ENCODE measurements at regions not wholly inside any gene's neighbourhood (a gene's known extent, or its start where the extent isn't known, plus 50 kb on each side); places are given as distances from the start of the nearest gene placed in this dataset.
"Not testable (repeated sequence)": the region's sequence is repeated elsewhere in the genome, so short reads cannot be mapped to it uniquely, and the experiment has no call there.

- DNase-seq (ENCODE audit: low read depth), result no peak
- no peak overlapping the region for H3K4me3 ChIP-seq (ENCODE audit: low read depth, low read length)
- no peak for TF ChIP-seq CTCF (conservative IDR thresholded peaks at IDR 0.05; ENCODE audit: low read depth, low read length)
Observed at GRCh38 chr2:184416146-184416913, 182.0 kb upstream of the ZNF804A start.

DNA sequence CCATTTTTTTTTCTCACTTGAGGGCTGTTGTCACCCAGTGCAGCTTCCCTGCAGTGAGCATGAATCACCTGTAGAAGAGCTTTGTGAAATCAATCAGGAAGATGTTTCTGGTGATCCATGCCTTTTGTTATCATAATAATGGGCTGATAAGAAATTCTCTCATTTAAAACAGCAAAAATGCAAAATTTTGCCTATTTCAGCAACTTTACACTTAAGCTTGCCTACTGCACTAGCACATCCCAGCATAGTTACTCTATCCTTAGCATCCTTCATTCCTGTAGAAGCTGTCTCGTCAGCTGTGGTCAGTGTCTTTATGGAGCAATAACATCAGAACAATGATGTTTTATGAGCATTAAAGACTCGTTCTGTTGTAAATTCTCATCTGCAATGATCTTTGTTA is 178.6 kb upstream of the ZNF804A start:
- no peak for TF ChIP-seq CTCF (conservative IDR thresholded peaks at IDR 0.05; ENCODE audit: low read depth, low read length)
- no peak overlapping the region for H3K4me3 ChIP-seq (ENCODE audit: low read depth, low read length)
- no peak for DNase-seq (ENCODE audit: low read depth)

- H3K4me3 ChIP-seq (ENCODE audit: low read depth, low read length); DNase-seq (ENCODE audit: low read depth): not testable (repeated sequence)
Observed at GRCh38 chr2:184421456-184421855, 176.9 kb upstream of the ZNF804A start.

- H3K4me3 ChIP-seq (ENCODE audit: low read depth, low read length), result no peak overlapping the region
- TF ChIP-seq CTCF (conservative IDR thresholded peaks at IDR 0.05; ENCODE audit: low read depth, low read length), result no peak
- DNase-seq (ENCODE audit: low read depth), result peak; percentile 55
Observed at GRCh38 chr2:184425083-184425482, 173.2 kb upstream of the ZNF804A start.

- no peak for TF ChIP-seq CTCF (conservative IDR thresholded peaks at IDR 0.05; ENCODE audit: low read depth, low read length)
- no peak for DNase-seq (ENCODE audit: low read depth)
- no peak overlapping the region for H3K4me3 ChIP-seq (ENCODE audit: low read depth, low read length)
Observed at GRCh38 chr2:184444217-184444616, 154.1 kb upstream of the ZNF804A start.

DNA sequence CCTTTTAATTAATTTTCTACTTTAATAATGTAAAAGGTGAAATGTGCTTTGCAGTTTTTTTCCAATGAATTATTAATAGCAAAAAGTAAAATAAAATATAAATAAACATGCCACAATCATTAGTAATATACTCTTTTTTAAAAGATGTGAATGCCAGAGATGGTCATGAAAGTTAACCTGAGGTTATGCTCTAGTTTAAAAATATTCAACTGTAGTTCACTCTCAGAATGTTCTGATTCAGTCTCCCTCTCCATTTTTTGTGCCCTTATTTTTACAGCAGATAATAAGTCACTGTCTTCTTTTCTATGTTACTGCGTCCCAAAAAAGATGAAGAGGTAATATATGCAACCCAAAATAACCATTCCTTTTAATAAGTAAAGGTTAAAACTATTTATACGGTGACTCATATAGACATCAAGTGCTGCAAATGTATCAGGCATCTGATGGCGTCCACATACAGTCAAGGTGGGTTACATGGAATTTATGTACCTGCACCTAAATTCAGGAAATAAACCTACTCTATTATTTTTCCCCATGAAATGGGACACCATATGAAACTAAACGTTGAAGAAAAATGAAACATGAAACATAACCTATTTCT is 153.6 kb upstream of the ZNF804A start:
- no peak overlapping the region for H3K4me3 ChIP-seq (ENCODE audit: low read depth, low read length)
- TF ChIP-seq CTCF (conservative IDR thresholded peaks at IDR 0.05; ENCODE audit: low read depth, low read length), result no peak
- no peak for DNase-seq (ENCODE audit: low read depth)

DNA sequence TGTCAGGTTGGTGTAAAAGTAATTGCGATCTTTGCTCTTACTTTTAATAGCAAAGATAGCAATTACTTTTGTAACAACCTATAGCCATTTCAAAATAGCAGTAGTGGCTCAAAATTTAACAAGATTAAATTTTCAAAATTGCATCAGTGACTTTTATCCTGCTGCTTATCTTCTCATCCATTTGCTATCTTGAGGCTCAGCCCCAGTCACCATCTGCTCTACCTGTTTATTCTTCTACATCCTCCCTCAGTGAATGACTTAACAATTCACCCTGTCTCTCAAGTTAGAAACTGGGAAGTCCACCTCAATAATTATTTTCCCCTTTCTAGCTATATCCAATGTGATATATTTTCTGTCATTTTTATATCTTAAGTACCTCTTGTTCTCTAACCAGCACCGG is 148.6 kb upstream of the ZNF804A start:
- no peak overlapping the region for H3K4me3 ChIP-seq (ENCODE audit: low read depth, low read length)
- DNase-seq (ENCODE audit: low read depth), result no peak
- TF ChIP-seq CTCF (conservative IDR thresholded peaks at IDR 0.05; ENCODE audit: low read depth, low read length), result no peak

Data from epithelial cell of proximal tubule (primary cell).